NCI-H1105 (cell line): ENCODE measurements at regions not wholly inside any gene's neighbourhood (a gene's known extent, or its start where the extent isn't known, plus 50 kb on each side); places are given as distances from the start of the nearest gene placed in this dataset.

Experiments used
- DNase-seq: peaks from one replicate; lab custom pipeline; 2025; lab: John Stamatoyannopoulos, UW

DNA sequence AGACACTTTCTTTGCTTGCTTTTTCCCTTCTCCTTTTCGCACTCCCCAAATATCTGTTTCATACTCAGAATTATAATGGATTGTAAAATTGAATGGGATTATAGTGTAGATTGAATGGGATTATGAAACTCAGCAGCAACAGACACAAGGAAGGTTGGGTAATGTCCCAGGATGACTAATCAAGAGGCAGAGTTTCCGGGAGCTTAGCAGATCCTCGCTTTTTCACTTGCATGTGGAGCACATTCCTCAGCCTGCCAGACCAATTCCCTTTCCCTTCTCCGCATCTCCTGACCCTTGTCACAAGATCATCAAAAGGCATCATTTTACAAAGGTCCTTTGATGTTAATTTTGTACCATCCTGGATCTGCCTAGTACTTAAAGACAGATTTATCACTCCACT, 55.1 kb upstream of the SLC1A1 start:
- no peak for DNase-seq

DNA sequence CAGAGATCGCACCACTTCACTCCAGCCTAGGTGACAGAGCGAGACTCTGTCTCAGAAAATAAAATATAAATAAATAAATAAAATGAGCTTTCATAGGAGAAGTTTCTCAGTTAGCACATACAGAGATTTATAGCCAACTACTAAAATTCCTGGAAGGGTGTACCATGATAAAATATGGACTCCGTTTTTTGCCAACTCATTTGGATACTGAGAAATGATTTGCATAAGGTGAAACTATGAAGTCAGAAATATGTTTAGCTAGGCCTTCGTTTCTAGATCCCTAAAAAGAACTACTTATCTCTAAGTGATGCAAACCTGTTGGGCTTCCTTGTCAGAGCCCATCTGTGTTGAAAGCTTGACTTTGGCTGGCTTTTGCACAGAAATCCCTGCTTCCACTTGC, 56.9 kb upstream of the SLC1A1 start:
- DNase-seq: no peak

DNA sequence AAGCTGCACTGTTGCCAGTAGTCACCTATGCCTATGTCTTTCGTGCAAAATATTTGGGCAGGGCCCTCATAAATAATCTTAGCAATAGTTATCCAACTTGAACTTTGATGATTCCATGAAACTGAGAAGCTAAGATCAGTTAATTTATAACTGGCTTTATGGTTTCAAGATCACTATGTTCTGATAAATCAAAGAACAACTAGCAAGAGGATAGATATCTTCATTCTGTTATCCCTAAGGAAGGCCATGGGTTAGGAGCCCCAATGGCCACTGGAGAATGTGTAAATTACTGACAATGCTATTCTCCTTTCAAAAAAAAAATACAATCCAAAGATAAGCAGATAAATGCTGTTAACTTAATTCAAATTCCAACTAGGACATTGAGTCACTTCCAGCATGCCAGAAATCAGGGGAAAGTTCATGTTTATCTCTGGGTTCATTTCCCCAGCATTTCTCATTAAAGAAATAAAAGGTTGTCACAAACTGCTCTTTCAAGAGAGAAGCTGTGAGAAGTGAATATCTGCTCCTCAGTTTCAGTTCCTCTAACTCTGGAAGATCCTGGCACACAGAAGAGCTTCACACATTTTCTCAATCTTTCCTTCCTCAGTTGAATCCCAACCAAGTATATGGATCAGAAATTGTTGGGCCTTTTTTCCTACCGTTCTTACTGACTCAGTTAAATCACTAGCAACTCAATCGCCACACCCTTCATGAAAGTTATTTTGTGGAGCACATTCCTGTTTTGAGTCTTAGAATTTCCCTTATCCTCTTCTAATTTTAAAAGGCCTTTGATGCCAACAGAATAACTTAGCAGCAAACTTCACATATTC, 59.6 kb upstream of the SLC1A1 start:
- DNase-seq: no peak

DNA sequence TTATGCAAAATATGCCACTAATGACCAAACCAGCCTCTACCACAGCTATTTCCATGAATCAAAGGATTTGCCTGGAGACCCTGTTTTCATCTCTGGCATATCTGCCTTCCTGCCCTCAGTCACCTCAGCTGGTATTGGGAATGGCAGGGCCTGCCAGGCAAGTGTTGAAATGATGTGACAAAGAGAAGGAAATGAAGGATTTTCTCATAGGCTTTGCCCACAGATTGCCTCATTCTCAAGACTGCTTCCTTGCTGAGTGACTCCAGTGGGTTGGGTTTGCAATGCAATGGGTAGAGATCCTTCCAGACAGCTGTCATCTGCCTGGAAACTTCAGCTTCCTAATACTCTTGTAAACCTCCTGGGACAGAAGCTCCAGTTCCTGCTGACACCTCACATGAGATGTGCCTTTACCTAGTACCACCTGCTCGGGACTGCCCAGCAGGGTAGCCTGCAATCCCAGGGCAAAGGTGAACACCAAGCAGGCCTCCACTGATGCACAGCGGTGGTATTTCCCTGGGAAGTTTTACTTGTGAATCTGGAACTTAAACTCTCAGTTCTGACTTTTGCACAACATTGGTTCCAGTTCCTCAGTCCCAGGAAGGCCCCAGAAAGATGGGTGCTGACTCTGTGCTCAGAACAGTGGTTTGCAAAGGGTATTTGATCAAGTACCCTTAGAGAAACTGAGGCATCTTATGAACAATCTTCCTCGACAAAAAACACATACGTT, 64.8 kb upstream of the SLC1A1 start:
- DNase-seq: no peak

DNA sequence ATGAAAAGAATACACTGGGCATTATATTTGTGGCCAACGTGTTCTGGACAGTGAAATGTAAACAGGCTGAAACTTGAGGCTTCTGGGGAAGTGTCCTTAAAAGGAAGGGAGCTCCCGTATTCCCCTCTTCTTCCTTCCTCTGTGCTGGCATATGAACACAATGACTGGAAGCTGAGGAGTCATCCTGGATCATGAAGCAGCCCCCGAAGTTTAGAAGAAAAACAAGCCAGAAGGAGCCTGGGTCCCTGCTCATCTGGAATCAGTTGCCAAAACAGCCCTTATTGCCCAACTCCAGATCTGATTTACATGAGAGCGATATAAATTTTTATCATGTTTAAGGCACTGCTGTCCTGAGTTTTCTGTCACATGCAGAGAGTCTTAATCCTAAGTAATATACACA, 65.4 kb upstream of the SLC1A1 start:
- no peak for DNase-seq

DNA sequence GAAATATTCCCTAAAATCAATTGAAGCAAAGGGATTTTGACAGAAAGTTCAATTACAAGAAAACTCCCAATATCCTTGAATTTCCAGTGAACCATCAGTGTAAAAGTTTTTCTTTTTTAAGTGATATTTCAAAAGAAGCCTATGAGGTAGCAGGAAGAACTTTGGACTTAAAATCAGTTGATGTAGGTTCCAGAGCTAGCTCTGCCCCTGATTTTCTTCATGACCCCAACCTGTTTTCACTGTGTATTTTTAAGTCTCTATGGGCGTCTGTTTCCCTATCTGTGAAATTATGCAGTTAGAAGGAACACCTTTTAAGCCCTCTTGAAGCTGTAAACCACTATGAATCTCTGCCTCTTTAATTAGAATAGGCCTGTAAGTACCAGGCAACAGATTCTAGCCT, 66.2 kb upstream of the SLC1A1 start:
- DNase-seq: no peak

DNA sequence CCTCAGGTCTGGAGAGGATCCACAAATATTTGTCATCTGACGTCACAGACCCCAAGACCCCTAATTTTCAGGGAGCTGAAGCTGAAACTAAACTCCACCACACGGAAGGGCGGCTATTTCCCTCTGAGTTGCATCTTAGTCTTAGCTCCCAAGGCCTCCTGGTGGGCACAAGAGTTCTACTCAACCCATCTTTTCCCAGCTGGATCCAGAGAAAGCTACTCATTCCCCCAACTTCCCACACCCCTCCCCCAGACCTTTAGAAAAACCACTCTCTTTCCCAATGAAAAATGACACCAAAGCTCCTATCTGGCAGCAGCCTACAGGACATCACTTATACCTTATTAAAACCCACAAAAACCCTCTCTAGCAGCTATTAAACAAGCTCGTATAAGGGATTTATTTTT, 67.1 kb upstream of the SLC1A1 start:
- no peak for DNase-seq

DNA sequence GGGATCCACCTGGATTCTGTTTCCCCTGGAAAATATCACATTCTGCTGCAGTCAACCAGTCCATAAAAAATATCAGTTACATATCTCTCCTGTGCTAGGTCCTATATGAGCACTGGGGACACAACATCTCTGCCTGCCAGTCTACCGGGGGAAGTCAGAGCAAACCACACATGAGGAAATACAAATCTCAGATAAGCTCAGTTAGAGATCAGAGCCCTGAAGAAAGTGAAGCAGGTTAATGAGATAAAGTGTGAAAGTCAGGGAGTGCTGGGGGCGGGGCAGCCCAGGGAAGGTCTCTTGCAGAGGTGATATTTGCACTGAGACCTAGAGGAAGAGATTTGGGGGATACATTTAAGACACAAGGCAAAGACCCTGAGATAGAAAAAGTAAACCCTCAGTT, 67.8 kb upstream of the SLC1A1 start:
- no peak for DNase-seq

DNA sequence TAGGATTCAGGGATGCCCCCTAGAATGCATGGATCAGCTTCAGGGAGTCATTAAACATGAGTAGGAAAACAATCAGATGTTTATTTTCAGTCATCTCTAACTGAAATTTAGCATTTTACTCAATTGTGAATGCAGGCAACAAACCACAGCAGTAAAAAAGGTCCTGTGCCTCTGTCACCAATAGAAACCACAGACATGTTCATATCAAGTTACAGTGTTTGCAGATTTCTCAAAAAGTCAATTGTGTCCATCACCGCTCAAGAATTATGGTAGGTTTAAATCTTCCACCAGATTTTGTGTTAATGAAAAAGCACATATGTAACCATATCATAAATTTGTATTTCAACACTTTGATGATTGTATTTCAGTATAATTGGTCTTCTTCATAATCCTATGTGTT, 68.4 kb upstream of the SLC1A1 start:
- no peak for DNase-seq

DNA sequence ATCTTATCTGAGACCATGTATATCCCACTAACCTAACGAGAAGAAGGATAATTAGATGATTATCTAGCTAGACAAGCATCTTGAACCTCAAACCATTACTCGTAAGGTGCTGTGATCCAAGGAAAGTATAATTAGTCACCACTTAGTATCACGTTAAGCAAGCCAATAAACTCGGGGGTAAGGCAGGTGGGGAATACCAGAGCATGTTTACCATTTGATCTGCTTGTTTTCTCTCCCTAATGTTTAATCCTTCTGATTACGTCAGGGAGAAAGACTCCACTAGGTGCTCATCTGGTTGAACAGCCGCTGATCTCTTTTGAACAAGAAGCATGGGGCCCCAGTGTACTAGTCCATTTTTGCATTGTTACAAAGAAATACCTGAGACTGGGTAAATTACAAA, 69.9 kb upstream of the SLC1A1 start:
- DNase-seq: no peak

DNA sequence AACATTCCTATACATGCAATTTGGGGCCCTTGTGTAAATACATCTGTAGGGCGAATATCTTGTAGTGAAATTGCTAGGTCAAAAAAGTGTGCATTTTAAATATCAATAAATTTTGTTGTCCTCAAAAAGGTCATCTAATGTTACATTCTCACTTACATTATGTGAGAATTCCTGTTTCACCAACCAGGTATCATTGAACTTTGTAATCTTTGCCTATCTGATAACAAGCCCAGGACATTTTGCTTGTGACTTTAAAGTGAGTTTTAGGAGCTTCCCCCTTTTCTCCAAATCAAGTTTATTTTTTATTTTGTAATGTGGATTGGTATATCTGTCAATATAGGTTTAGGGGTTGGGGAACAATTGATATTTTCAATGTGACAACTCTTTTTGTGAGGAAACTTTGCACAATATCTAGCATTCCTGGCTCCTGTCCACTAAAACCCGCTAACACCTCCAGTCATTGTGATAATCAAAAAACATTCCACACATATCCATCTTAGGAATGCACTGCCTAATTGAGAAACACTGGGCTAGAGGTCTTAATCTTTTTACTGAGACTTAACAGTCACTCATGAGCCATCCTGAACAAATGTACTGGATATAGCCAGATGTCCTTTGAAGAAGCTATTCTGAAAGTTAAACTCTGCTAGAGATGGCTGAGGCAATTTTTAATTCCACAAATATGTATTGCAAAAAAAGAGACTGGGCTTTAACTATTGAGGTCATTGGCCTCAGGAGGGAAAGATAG, 72.5 kb upstream of the SLC1A1 start:
- no peak for DNase-seq

DNA sequence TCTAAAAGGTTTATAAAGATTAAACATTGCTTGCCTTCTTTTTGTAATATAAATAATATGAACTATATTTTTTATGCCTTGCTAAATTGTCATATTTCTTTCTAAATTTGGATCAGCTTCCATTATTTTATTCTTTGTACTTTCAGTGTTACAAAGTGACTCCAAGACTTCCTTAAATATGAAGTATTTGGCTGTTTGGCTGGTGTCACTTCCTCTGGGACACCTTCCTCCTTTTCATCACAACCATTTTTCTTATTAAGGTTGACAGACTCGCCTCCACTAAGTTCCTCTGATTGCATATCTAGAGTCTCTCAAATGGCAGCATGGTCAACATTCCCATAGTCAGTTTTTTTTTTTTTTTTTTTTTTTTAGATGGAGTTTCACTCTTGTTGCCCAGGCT, 73.8 kb upstream of the SLC1A1 start:
- DNase-seq: no peak

DNA sequence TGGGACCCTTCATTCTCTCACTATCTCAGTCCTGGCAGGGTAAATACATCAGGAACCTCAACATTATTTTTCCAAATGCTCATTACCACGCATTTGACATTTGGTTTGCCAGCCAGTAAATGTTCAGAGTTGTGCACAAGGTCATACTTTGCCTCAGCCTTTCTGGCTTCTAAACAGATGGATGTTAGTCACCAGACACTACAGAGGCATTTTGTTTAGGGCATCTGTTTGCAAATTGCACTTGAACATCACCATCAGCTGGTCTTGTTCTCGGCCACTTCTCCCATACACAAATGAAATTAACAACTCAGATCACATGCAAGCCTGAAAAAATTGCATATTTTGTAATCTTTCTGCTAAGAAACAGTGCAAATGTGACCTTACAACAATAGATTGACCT, 75.0 kb upstream of the SLC1A1 start:
- DNase-seq: no peak

DNA sequence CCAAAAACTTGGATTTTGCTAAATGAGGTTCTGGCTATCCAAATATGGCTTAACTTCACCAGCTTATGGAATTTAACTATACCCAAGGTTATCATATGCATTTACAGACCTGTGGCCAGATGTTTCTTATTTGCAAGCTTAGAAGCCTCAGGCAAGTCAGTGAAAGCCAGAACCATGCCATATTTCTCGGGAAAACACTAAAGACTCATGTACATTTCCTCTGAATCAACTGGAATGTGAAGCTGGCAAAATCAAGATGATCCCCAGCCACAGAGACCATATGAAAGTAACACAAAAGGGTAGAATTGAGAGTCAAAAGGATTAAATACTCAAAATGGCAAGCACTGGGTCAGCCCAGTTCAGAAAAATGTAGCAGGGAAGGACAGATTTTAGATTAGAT, 76.4 kb upstream of the SLC1A1 start:
- no peak for DNase-seq

DNA sequence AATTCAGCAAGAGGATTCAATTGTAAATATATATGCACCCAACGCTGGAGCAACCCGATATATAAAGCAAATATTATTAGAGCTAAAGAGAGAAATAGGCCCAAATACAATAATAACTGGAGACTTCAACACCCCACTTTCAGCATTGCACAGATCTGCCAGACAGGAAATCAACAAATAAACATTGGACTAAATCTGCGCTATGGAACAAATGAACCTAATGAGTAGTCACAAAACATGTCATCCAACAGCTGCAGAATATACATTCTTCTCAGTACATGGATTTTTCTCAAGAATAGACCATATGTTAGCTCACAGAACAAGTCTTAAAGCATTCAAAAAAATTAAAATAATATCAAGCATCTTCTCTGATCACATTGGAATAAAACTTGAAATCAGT, 86.1 kb upstream of the SLC1A1 start:
- no peak for DNase-seq

DNA sequence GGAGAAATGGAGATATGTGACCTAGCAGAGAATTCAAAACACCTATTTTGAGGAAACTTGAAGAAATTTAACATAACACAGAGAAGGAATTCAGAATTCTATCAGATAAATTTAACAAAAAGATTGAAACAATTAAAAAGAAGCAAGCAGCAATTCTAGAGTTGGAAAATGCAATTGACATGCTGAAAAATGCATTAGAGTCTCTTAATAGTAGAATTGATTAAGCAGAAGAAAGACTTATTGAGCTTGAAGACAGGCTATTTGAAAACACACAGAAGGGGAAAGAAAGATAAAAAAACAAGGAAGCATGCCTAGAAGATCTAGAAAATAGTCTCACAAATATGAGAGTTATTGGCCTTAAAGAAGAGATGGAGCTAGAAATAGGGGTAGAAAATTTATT, 87.8 kb upstream of the SLC1A1 start:
- DNase-seq: no peak

DNA sequence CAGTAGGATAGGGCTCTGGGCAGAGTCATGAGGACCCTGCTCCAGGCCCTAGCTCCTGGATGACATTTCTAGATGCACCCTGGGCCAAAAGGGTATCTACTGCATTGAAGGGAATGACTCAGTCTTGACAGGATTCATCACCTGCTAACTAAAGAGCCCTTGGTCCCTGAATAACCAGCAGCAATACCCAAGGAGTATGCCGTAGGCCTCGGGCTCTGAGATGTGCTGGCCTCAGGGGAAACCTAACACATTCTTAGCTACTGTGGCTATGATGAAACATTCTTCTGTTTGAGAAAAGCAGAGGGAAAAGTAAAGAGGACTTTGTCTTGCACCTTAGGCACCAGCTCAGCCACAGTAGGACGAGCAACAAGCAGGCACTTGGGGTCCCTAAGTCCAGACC, 89.5 kb upstream of the SLC1A1 start:
- no peak for DNase-seq

DNA sequence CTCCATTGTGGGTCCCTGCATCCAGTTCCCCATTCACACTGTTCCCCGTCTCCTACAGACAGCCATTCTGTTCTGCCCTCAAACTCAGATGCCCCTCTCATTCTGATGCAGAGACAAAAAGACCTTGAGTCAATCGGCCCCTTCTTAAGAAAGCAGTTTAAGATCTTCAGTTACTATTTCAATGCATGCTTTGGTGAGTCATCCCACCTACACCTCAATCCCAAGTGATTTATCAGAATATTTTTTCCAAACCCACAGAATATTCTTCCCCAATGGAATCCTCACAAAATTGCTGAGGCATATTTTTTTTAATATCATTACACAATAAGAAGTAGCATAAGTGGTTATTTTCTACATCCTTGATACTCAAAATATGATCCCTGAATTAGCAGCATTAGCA, 92.4 kb upstream of the SLC1A1 start:
- DNase-seq: no peak

DNA sequence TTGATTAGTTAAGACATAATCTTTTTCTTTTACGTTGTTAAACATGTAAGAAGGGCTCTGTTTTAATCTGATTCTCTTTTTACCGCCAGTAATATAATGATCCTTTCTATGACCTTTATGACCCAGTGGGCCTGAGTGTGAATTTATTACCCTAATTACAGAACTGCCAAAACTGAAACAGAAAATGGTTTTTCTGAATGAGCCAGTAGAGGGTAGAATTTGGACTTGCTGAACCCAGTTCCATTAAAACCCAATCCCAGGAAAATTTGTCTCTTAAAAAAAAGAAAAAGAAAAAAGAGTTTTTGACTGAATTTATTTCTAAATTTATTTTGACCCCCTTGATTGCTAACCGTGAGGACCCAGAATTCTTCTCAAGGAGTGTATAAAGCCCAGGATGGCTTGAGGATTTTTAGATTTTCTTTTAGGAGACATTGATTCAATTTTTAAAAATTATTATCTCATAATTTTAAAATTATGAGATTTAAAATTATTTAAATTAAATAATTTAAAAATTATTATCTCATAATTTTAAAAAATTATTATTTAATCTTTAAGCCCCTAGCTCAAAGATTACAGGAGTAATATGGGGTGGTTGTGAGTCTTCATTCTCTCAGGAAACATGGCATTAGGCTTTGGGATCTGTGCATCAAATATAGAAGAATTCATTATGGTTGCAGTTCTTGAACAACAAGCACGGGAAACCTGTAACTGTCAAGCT, 94.1 kb upstream of the GLIS3 start:
- no peak for DNase-seq

DNA sequence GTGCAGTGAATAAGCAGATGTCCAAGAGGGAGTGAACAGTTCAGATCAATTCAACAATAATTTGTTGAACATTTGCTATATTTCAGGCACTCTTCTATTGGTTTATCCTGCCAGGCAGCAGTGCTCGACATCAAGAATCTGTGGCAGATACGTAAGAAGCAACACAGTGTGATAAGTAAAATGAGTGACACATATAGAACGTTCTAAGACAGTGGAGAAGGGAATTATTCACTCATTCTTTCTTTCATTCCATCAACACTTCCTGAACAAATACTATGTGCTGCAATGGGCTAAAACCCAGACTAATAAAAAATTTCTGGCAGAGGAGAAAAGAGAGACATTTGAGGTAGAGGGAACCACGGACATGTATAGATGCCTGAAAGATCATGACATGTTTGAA, 89.9 kb upstream of the GLIS3 start:
- DNase-seq: no peak

DNA sequence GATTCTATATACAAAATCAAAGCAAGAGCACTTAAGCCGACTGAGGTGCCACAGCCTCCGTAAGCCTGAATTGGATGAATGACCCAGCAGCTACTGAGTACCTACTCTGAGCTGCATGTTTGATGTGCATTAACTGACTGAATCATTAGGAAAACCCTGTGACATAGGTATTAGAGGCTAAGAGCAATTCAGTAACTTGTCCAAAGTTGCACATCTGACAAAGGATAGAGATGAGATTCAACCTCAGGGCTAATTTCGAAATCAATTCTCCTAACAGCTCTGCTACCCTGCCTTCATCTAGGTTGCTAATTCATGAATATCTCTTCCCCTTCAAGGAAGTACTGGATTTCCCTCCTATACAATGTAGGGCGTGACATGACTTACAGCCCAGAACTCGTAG, 89.1 kb upstream of the GLIS3 start:
- no peak for DNase-seq

DNA sequence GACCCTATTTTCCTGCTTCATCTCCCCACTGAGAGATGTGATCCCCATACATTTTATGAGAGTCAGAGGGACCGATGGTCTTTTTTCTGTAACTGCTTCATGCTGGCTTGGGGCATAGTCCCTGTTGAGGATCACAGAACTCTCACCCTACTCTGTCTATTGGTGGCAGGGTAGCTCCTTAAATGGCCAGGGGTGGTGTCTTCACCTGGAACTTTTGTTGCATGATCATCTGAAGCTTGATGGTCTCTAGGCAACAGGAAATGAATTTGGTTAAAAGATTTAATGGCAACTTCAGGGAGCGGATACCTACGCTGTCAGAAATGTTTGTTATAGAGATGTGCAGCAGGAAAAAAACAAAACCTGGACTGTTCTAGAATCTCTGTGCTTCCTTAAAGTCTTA, 87.0 kb upstream of the GLIS3 start:
- DNase-seq: no peak
